Ascending aorta (tissue), 2 donors: ENCODE measurements at regions not wholly inside any gene's neighbourhood (a gene's known extent, or its start where the extent isn't known, plus 50 kb on each side); places are given as distances from the start of the nearest gene placed in this dataset.

Source experiments
- DNase-seq, 2 donors: peaks; one replicate each; pipeline ENCODE4 v3.0.0-alpha.2; 2019; ENCODE audit warnings: low spot score in 2 of 2
- H3K27ac ChIP-seq, 2 donors: fragments of 200-600 bp; sonication (generic); one replicate each; pipeline ENCODE4 v1.5.1; 2016 to 2017; ENCODE audit warnings: mild to moderate bottlenecking in 1 of 2
- H3K27me3 ChIP-seq: fragments of 200-600 bp; sonication (generic); one replicate; pipeline ENCODE4 v1.5.1; 2017
- H3K36me3 ChIP-seq, 2 donors: fragments of 200-600 bp; sonication (generic); one replicate each; pipeline ENCODE4 v1.5.1; 2016
- H3K4me1 ChIP-seq, 2 donors: fragments of 200-600 bp; sonication (generic); one replicate each; pipeline ENCODE4 v1.5.1; 2016 to 2017; ENCODE audit warnings: mild to moderate bottlenecking in 1 of 2
- H3K4me3 ChIP-seq, 2 donors: fragments of 200-600 bp; sonication (generic); one replicate each; pipeline ENCODE4 v1.5.1; 2016 to 2017; ENCODE audit warnings: mild to moderate bottlenecking in 1 of 2
- H3K9me3 ChIP-seq, 2 donors: fragments of 200-600 bp; sonication (generic); one replicate each; pipeline ENCODE4 v1.5.1; 2016
- intact Hi-C: fragments of 100-400 bp; cut with DNase I; formaldehyde crosslinking; loops from one replicate; pipeline ENCODE4 v1.15.1; 2023
- TF ChIP-seq, protein P1 (sequence below), 3 experiments: fragments of 200-600 bp in 2 of 3; fragments of 450-650 bp in 1 of 3; sonication (generic) in 2 of 3; IDR thresholded peaks; one replicate each; pipeline ENCODE4 v1.5.1; 2016 to 2019; ENCODE audit warnings: antibody characterized with exemption in 3 of 3, mild to moderate bottlenecking in 1 of 3, moderate library complexity in 1 of 3

DNA sequence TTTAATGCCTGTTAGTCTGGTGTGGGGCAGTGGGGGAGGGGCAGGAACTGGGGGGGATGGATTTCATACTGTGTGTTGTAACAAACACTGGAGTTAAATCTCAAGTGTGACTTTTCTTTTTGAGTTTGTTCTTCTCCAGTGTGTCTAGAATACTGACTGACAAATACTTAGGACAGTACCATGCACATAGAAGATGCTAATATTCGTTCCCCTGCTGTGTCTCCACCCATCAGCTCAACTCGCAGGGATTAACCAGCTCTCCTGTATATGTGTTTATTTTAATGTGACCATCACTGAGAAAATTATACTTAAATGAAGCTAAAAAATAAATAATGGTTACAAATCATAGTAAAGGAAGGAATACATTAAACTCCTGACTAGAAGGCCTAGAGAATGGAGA lies 150.9 kb upstream of the E2F8 start:
- no peak overlapping the region for H3K27ac ChIP-seq
- no peak for DNase-seq
- H3K27me3 ChIP-seq, result no peaks in the 10 kb centered on the region
- no peaks in the 10 kb centered on the region for H3K4me1 ChIP-seq
- intact Hi-C loops, result no loop called here
- no peaks in the 10 kb centered on the region for H3K9me3 ChIP-seq
- no peaks in the 10 kb centered on the region for H3K36me3 ChIP-seq
- H3K4me3 ChIP-seq, result no peak overlapping the region
- TF ChIP-seq, protein P1, sequence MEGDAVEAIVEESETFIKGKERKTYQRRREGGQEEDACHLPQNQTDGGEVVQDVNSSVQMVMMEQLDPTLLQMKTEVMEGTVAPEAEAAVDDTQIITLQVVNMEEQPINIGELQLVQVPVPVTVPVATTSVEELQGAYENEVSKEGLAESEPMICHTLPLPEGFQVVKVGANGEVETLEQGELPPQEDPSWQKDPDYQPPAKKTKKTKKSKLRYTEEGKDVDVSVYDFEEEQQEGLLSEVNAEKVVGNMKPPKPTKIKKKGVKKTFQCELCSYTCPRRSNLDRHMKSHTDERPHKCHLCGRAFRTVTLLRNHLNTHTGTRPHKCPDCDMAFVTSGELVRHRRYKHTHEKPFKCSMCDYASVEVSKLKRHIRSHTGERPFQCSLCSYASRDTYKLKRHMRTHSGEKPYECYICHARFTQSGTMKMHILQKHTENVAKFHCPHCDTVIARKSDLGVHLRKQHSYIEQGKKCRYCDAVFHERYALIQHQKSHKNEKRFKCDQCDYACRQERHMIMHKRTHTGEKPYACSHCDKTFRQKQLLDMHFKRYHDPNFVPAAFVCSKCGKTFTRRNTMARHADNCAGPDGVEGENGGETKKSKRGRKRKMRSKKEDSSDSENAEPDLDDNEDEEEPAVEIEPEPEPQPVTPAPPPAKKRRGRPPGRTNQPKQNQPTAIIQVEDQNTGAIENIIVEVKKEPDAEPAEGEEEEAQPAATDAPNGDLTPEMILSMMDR (IDR thresholded peaks at IDR 0.05), result no peak

DNA sequence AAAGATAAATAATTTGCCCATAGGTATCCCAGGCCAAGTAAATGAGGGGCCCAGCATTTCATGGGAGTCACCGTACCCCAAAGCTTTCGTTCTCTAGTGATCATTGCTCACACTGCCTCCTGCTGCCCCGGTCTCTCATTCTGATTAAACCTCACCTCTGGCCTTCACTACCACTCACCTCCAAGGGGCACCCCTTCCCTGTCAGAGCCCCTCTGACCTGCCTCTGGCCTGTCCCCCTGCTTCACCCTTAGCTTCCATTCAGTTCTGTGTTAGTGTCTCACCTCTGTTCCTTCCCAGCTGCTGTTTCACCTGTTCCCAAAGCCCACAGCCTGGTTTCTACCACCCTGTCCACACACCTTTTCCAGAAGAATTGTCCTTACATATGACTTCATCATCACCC lies 150.3 kb upstream of the E2F8 start:
- H3K4me3 ChIP-seq, result no peak overlapping the region
- no peaks in the 10 kb centered on the region for H3K9me3 ChIP-seq
- no peaks in the 10 kb centered on the region for H3K4me1 ChIP-seq
- intact Hi-C loops, result no loop called here
- no peaks in the 10 kb centered on the region for H3K27me3 ChIP-seq
- no peak for DNase-seq
- H3K27ac ChIP-seq, result no peak overlapping the region
- no peaks in the 10 kb centered on the region for H3K36me3 ChIP-seq
- TF ChIP-seq, protein P1 (IDR thresholded peaks at IDR 0.05), result no peak

DNA sequence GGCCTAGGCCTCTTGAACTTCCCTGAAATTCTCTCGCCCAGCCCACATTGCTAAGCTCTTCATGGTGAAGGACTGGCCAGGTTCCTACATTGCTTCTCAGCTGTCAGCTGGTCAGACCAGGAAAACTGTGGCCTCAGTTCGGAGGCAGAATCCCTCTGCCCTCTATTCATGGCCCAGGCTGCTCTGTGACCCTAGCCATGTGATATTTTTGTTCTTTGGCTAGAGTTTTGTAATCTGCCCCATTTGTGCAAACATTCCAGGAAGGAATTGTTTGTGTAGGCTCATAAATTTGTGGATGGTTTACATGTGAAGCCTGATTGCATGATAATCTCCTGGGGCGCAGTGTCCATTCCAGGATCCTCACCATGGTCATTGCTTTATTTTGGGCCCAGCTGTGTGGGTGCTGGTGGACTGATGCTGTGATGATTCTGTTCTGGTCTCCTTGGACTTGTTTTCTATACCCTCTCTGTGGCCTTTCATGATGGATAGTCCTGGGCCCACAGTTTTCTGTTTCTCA lies 149.1 kb upstream of the E2F8 start:
- TF ChIP-seq, protein P1 (IDR thresholded peaks at IDR 0.05), result no peak
- no peak overlapping the region for H3K27ac ChIP-seq
- DNase-seq, result no peak

DNA sequence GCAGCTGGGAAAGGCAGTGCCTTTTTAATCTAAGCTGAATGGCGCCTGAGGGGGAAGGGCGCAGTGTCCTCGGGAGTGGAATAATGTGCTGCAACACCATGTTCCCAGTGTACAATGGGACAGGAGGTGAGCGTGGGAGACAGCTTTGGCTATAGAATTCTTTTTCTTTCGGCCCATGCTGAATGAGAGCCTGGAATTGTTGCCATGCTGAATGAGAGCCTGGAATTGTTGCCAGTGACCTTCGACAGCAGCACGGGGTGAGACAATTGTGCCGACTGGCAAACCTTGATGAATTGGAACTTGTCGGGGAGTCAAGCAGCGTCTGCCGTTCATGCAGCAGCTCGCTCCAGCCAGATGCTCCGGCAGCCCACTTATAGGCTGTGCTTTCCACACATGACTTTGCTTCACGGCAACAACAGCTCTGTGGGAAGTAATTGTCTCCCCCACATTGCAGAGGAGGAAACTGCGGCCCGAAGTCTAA lies 141.4 kb upstream of the E2F8 start:
- Histone ChIP-seq H3K4me3 (no peak overlapping the region), H3K36me3 (no peaks in the 10 kb centered on the region), H3K27ac (no peak overlapping the region), H3K4me1 (no peaks in the 10 kb centered on the region), H3K27me3 (no peaks in the 10 kb centered on the region), H3K9me3 (no peaks in the 10 kb centered on the region)
- intact Hi-C loops, result no loop called here
- TF ChIP-seq, protein P1 (IDR thresholded peaks at IDR 0.05), result no peak
- no peak for DNase-seq

More for the DNA sequence above, 149.1 kb upstream of the E2F8 start:
- H3K4me3 ChIP-seq, result no peak overlapping the region
- no peaks in the 10 kb centered on the region for H3K27me3 ChIP-seq
- H3K36me3 ChIP-seq, result no peaks in the 10 kb centered on the region
- no peaks in the 10 kb centered on the region for H3K9me3 ChIP-seq
- no peaks in the 10 kb centered on the region for H3K4me1 ChIP-seq
- intact Hi-C loops, result no loop called here

DNA sequence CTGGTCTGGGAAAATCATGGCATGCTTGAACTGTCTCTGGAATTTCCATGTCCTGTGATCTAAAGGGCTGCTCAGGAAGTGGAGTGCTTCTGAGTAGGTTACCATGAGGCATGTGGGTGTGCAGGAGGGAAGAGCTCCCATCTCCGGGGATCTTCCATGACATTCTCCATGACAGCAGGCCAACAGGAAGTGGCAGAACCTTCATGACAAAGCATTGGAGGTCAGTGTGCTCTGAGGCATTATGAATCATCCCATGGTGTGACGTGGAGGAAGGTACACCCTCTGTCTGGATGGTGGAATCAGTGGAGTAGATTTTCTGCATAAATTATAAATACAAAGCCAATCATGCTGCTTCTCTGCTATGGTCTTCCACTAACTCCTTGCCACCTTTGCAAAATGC lies 139.6 kb upstream of the E2F8 start:
- DNase-seq, result no peak
- Histone ChIP-seq H3K27ac (no peak overlapping the region), H3K4me3 (no peak overlapping the region), H3K27me3 (no peaks in the 10 kb centered on the region), H3K4me1 (no peaks in the 10 kb centered on the region), H3K36me3 (no peaks in the 10 kb centered on the region), H3K9me3 (no peaks in the 10 kb centered on the region)
- intact Hi-C loops, result no loop called here
- TF ChIP-seq, protein P1 (IDR thresholded peaks at IDR 0.05), result no peak

DNA sequence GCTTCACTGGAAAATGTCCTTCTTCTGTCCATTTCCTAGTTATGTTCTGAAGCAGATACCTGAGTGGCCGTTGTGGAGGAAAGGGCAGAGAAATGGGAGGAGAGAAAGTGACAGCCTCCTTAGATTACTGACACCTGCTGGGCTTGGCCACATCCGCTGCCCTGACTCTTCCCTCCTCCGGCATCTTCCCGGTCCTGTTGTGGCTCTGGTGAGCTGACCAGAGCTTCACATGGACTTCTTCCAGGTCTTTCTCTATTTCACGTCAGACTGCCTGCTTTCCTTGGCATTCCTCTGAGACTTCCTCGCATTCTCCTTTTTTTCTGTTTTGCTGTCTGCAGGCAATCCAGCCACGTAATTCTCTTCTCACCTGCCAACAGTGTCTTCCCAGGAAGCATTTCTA lies 138.7 kb upstream of the E2F8 start:
- DNase-seq, result no peak
- TF ChIP-seq, protein P1 (IDR thresholded peaks at IDR 0.05), result no peak
- no peaks in the 10 kb centered on the region for H3K9me3 ChIP-seq
- intact Hi-C loops, result no loop called here
- H3K36me3 ChIP-seq, result no peaks in the 10 kb centered on the region
- no peak overlapping the region for H3K4me3 ChIP-seq
- H3K4me1 ChIP-seq, result no peaks in the 10 kb centered on the region
- H3K27ac ChIP-seq, result no peak overlapping the region
- H3K27me3 ChIP-seq, result no peaks in the 10 kb centered on the region
